NB4 (cell line): ENCODE measurements at regions not wholly inside any gene's neighbourhood (a gene's known extent, or its start where the extent isn't known, plus 50 kb on each side); places are given as distances from the start of the nearest gene placed in this dataset.

Experiments used
- DNase-seq: peaks from one replicate; pipeline ENCODE4 v3.0.0; 2010; ENCODE audit warnings: low read depth
- H3K4me3 ChIP-seq: one replicate; pipeline ENCODE4 v1.5.1; 2011; ENCODE audit warnings: mild to moderate bottlenecking, low read depth, low read length, moderate library complexity
- CTCF ChIP-seq: IDR thresholded peaks from one replicate; pipeline ENCODE4 v1.5.1; 2012; ENCODE audit warnings: low read depth, low read length
- MAX ChIP-seq: IDR thresholded peaks from 2 replicates; pipeline ENCODE4 v1.6.1; 2011; ENCODE audit warnings: low read depth, low read length
- MYC ChIP-seq: IDR thresholded peaks from 2 replicates; pipeline ENCODE4 v1.6.1; 2011; ENCODE audit warnings: low read depth, low read length
- POLR2A ChIP-seq: IDR thresholded peaks from 2 replicates; pipeline ENCODE4 v1.6.1; 2011; ENCODE audit warnings: mild to moderate bottlenecking; ENCODE audit not compliant: insufficient read length; ENCODE audit errors: extremely low read depth

- H3K4me3 ChIP-seq: no peak overlapping the region
- TF ChIP-seq POLR2A: no peak
- no peak for TF ChIP-seq MYC
- TF ChIP-seq MAX: no peak
- no peak for TF ChIP-seq CTCF
- no peak for DNase-seq
These were observed 128.1 kb downstream of the TEX29 start for GRCh38 chr13:111448504-111448903.

GRCh38 chr13:111449041-111449440 is 128.6 kb downstream of the TEX29 start:
- TF ChIP-seq MYC (no peak), POLR2A (no peak), CTCF (no peak), MAX (no peak)
- no peak overlapping the region for H3K4me3 ChIP-seq
- DNase-seq: no peak

- no peak for TF ChIP-seq MAX
- TF ChIP-seq POLR2A: no peak
- no peak for TF ChIP-seq MYC
- TF ChIP-seq CTCF: no peak
- no peak for DNase-seq
- no peak overlapping the region for H3K4me3 ChIP-seq
These were observed 131.0 kb downstream of the TEX29 start for GRCh38 chr13:111451402-111451801.

- no peak overlapping the region for H3K4me3 ChIP-seq
- DNase-seq: no peak
- no peak for TF ChIP-seq POLR2A
- no peak for TF ChIP-seq MYC
- TF ChIP-seq CTCF: no peak
- TF ChIP-seq MAX: no peak
These were observed 136.2 kb downstream of the TEX29 start for GRCh38 chr13:111456452-111457230.

GRCh38 chr13:111458001-111458531 is 137.6 kb downstream of the TEX29 start:
- no peak overlapping the region for H3K4me3 ChIP-seq
- DNase-seq: no peak
- no peak for TF ChIP-seq CTCF
- TF ChIP-seq MYC: no peak
- TF ChIP-seq POLR2A: no peak
- TF ChIP-seq MAX: no peak
